MV-4-11 (cell line): ENCODE measurements at regions not wholly inside any gene's neighbourhood (a gene's known extent, or its start where the extent isn't known, plus 50 kb on each side); places are given as distances from the start of the nearest gene placed in this dataset.

Source experiments
- DNase-seq: peaks from one replicate; lab custom pipeline; 2025; lab: John Stamatoyannopoulos, UW

- DNase-seq: peak; percentile 16
Measured at GRCh38 chr4:112775801-112776200, 138.9 kb downstream of the LARP7 start.

DNA sequence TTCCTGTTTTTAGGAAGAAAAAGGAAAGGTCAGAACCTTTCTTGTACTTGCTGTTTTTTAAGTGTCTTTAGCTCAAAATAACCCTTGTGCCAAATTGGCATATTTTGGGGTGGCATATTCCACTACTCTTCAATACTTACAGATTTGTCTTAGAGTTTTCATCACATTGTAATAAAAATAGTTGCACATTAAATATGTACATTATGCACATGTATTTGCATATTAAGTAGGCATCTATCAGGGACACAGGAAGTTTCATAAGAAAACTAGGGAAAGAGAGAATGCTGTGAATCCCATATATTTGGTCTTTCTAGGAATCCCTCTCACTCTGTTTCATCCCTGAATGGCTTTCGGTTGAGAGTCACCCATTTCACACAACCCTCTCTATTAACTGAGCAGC, 139.6 kb downstream of the LARP7 start:
- DNase-seq: no peak

GRCh38 chr4:112778520-112778919, 141.6 kb downstream of the LARP7 start:
- no peak for DNase-seq

DNA sequence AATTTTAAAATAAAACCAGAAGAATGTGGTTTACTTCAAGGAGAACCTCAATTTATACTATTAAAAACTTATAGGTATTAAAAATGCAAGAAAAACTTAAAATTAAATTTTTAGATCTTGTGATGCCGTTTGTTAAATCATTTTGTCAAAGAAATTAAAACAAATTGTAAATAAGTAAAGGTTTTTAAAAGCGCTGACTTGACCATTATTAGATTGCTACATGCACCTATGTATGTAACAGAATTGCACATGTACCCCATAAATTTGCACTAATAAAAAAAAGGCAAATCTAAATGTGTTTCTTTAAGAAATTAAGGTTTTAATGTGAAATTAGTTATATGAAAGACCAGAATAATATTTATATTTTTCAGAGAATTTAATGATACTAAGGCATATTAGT, 156.1 kb downstream of the LARP7 start:
- DNase-seq: no peak

DNA sequence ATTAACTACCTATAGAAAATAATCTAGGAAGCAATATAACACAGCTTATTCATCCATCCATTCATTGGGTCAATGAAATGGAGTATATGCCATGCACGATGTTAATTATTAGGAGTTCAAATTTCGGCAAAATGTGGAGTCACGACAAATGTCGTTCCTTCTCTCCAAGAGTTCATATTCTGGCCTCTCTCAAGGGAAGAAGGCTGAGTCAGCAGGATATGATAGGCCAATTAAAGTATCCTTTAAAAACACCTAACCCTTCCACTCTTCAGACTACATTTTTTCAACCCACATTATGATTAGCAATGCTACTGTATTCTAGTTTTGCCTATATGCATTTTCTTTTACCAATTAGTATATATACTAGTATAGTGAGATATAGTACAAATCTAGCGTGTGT, 163.1 kb downstream of the LARP7 start:
- no peak for DNase-seq

DNA sequence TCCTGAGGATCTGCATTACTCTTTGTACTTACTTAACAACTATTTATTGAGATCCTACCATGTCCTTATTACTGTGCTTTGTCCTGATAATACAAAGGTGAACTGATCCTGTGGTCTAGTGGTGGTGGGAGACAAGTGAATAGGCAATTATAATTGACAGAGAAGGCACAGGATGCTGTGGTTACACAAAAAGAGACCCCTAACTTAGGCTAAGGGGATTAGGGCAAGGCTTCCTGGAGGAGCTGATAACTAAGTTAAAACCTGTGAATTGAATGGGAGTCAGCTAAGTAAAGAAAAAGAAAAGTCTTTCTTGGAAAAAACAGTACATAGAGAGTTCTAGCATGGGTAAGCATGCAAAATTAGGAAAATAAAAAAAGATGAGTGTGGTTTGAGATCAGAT, 164.4 kb downstream of the LARP7 start:
- no peak for DNase-seq

DNA sequence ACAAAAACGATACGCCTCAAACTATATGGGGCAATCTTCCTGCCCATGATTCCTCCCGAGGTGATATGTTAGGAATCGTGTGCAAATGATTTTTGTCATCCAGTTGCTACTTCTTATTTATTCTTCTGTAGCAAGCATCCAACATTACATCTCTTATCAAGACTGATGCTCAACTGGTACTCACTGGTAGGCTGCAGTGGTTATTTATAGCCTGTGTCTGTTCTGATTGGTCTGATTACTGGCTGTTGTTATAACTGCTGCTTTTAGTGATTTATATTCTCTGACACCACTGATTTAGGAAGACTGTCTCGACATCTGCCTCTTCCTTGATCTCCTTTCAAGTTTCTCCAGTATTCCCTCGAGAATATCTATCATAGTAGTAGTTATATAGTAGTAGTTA, 165.8 kb downstream of the LARP7 start:
- no peak for DNase-seq

- no peak for DNase-seq
Measured at GRCh38 chr4:112807083-112807482, 170.1 kb downstream of the LARP7 start.

DNA sequence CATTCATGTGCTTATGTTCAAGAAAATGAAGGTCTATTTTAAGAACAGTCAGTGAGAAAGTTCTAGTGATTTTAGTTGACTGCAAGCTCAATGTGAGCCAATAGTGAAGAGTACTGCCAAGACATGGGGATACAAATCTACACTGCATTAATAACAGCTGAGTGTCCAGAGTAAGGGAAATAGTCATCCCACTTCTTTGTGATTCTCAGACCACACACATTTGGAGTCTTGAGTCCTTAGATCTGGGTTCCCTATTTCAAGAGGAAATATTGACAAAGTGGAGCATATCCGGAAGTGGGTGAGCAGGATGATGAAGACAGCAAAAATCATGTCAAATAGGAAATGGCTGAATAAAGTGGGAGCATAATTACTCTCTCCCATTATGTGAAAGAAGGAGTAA, 171.1 kb downstream of the LARP7 start:
- peak; percentile 56 for DNase-seq

GRCh38 chr4:112813790-112814189, 176.8 kb downstream of the LARP7 start:
- peak; percentile 3 for DNase-seq

- DNase-seq: peak; percentile 88
Measured at GRCh38 chr4:112817933-112818593, 181.1 kb downstream of the LARP7 start.

GRCh38 chr4:112818594-112818965, 181.6 kb downstream of the LARP7 start:
- no peak for DNase-seq

DNA sequence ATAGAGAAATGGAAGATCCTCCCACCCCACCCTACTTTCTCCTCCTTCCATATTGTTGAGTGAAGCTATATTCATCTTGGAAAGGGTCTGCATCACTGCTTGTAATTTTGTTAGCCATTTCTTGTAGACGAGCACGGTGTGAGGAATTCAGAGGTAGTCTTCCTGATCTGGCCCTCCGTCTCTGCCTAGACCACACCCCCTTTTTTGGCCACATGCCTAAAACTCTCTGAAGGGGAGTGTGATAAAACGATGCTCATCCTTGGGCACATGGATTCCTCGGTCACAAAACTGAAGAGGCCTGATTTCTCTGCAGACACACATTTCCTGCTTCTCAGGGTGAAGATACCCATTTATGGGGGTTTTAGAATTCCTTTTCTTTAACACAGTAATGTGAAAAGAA, 182.8 kb downstream of the LARP7 start:
- no peak for DNase-seq

- DNase-seq: no peak
Measured at GRCh38 chr4:112823156-112823555, 186.2 kb downstream of the LARP7 start.

GRCh38 chr4:112823606-112824005, 186.7 kb downstream of the LARP7 start:
- DNase-seq: no peak

DNA sequence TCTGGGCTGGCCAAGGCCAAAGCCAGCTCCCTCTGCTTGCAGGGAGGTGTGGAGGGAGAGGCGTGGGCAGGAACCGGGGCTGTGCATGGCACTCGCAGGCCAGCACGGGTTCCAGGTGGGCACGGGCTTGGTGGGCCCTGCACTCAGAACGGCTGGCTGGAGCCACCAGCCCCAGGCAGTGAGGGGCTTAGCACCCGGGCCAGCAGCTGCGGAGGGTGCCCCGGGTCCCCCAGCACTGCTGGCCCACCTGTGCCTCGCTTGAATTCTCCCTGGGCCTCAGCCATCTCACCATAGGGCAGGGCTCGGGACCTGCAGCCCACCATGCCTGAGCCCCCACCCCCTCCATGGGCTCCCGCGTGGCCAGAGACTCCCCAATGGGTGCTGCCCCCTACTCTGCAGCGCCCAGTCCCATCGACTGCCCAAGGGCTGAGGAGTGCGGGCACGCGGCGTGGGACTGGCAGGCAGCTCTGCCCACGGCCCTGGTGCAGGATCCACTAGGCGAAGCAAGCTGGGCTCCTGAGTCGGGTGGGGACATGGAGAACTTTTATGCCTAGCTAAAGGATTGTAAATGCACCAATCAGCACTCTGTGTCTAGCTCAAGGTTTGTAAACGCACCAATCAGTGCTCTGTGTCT, 193.9 kb downstream of the LARP7 start:
- DNase-seq: no peak

DNA sequence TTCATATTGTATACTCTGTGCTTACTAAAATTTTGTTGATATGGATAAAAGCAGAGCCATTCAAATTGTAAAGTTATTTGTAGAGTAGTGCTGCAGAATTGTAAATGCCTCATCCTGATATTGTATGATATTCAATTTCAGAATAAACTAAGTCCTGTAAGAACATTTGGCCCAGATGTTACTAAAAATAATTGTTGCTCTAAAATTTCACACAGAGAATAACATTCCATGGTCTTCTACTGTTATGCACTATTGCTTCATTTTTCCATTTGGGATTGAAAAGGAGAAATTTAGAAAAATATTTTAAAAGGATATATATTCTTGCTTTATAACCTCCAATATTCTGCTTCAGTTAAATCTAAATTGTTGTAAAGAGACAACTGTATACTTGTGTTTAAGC, 195.6 kb downstream of the LARP7 start:
- no peak for DNase-seq

DNA sequence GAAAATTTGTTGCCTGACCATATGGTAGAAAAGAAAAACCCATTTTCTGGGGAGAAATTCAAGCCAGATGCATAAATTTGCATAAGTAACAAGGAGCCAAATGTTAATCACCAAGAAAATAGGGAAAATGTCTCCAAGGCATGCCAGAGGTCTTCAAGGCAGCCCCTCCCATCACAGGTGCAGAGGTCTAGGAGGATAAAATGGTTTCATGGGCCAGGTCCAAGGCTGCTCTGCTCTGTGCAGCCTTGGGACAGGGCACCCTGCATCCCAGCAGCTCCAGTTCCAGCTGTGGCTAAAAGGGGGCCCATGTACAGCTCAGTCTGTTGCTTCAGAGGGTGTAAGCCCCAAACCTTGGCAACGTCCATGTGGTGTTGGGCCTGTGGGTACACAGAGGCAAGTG, 200.0 kb downstream of the LARP7 start:
- no peak for DNase-seq

DNA sequence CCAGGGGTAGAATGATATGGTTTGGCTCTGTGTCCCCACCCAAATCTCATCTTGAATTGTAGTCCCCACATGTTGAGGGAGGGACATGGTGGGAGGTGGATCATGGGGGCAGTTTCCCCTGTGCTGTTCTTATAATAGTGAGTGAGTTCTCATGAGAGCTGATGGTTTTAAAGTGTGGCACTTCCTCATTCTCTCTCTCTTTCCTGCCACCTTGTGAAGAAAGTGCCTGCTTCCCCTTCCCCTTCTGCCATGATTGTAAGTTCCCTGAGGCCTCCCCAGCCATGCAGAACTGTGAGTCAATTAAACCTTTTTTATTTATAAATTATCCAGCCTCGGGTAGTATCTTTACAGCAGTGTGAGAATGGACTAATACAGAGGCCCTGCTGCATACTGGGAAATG, 201.1 kb downstream of the LARP7 start:
- peak; percentile 36 for DNase-seq

- no peak for DNase-seq
Measured at GRCh38 chr4:112840061-112840460, 203.1 kb downstream of the LARP7 start.

- no peak for DNase-seq
Measured at GRCh38 chr4:112840619-112841018, 203.7 kb downstream of the LARP7 start.

- no peak for DNase-seq
Measured at GRCh38 chr4:112842513-112842912, 205.6 kb downstream of the LARP7 start.

DNA sequence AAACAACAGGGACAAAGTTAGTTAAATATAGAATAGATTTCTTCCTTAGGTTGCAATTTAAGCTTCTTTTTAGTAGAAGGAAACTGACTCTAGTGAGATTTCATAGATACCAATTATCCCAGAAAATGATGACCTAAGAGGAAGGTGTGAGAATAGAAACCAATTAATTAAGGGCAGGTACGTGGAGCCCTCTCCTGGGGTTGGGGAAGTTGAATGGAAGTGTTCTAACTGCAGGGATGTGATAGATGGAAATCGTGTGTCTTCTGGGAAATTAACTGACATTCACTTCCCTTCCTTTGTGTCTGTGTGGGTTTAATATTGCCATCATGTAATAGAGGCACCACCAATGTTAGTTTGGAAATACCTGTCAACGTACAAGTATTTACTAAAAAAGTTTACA, 204.1 kb upstream of the ANK2 start:
- DNase-seq: no peak

- no peak for DNase-seq
Measured at GRCh38 chr4:112847045-112847444, 202.4 kb upstream of the ANK2 start.
